ENCODE measurements at regions not wholly inside any gene's neighbourhood (a gene's known extent, or its start where the extent isn't known, plus 50 kb on each side); places are given as distances from the start of the nearest gene placed in this dataset.

DNA sequence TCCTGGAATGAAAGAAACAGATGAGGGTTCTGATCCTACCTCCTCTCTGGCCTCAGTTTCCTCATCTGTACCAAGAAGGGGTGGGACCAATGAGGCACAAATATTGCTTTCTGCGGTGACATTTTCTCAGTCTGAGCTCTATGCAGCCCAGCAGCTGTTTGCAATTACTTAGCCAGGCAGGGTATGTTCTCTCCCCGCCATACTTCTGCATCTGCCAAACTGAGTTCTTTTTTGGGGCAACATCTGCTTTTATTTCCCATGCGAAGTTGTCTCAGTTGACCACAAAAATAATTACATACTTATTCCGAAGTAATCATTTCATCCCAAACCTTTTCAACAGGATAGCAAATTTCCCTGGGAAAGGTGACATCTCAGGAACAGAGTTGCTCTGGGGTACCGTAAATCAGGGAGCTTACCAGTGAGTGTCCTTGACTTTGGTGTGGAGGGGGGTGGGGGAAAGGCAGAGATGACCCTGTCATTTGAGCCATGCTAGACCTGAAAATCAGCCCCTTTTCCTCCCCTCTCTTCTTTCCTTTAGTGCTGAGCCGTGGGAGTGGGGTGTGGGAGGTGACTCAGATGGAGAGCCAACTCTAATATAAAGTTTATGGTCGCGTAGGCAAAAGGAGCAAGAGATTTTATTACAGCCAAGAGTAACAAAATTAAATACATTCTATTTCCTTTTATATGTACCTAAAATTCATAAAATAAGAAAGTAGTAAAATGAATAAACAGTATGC, 165.7 kb upstream of the KL start:
- ATAC-seq (no peak), DNase-seq (no peak)
- H3K27ac ChIP-seq: peak overlapping the region in 2 of 12 donors; percentile 30 to 35
- no peaks in the 10 kb centered on the region for H3K36me3 ChIP-seq
- H3K27me3 ChIP-seq: no peaks in the 10 kb centered on the region
- H3K9me3 ChIP-seq: no peaks in the 10 kb centered on the region
- WGBS, 4 donors: 85 to 91% (median 88%) methylated on average over 8 of the region's 8 CpGs
- TF ChIP-seq, protein P1, sequence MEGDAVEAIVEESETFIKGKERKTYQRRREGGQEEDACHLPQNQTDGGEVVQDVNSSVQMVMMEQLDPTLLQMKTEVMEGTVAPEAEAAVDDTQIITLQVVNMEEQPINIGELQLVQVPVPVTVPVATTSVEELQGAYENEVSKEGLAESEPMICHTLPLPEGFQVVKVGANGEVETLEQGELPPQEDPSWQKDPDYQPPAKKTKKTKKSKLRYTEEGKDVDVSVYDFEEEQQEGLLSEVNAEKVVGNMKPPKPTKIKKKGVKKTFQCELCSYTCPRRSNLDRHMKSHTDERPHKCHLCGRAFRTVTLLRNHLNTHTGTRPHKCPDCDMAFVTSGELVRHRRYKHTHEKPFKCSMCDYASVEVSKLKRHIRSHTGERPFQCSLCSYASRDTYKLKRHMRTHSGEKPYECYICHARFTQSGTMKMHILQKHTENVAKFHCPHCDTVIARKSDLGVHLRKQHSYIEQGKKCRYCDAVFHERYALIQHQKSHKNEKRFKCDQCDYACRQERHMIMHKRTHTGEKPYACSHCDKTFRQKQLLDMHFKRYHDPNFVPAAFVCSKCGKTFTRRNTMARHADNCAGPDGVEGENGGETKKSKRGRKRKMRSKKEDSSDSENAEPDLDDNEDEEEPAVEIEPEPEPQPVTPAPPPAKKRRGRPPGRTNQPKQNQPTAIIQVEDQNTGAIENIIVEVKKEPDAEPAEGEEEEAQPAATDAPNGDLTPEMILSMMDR (IDR thresholded peaks at IDR 0.05): no peak
- TF ChIP-seq POLR2A (IDR thresholded peaks at IDR 0.05): no peak
- intact Hi-C loops (cut with DNase I): no loop called here
- H3K4me1 ChIP-seq: peaks cover 0 to 28% (median 9%) of the 10 kb centered on the region in 12 donors
- no peak overlapping the region for H3K4me3 ChIP-seq

DNA sequence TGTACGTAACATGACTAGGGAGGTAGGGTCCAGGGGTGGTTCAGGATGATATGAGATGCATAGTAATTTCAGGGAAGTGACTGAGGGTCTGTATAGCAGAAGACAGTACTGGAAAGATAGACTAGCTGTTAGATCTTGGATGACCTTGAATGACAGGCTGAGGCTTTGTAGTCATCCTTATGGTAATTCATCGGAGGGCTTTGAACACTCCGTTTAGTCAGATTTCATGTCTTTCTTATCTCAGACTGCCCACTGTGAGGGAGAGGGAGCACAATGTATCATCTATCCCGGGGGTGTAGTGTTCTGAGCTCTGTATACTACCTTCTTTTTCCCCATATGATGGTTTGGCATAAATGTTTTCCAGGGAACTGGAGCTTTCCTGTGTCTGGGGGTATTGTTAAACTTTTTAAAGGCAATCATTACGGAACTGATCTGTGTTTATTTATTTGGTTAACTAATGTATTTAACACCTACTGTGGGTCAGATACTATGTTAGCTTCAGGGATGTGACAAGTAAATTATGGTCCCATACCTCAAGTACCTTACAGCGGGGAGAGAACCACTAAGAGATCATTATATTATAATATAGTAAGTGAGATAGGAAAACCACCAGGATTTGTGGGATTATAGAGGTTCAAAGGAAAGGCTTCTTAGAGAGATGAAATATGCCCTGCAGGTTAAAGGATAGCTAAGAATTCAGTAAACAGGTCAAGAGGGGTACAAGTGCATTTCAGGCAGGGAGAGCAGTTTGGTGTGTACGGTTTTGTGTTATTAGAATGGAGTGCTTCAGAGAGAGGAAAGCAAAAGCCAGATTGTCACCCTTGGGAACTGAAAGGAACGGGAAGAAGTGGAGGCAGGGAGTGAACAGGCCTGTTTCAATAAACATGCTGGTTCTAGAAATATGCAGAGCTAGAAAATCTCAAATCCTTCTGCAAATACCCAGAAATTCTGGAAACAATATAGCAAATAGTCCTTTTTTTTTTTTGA, 164.8 kb upstream of the KL start:
- DNase-seq: no peak
- no peak overlapping the region for H3K4me3 ChIP-seq
- no peaks in the 10 kb centered on the region for H3K9me3 ChIP-seq
- no peaks in the 10 kb centered on the region for H3K27me3 ChIP-seq
- TF ChIP-seq POLR2A (IDR thresholded peaks at IDR 0.05): no peak
- TF ChIP-seq, protein P1 (IDR thresholded peaks at IDR 0.05): no peak
- no peak for ATAC-seq
- intact Hi-C loops (cut with DNase I): no loop called here
- H3K27ac ChIP-seq: peak overlapping the region in 5 of 12 donors; percentile 1 to 37 (median 26)
- H3K4me1 ChIP-seq: peaks cover 0 to 28% (median 9%) of the 10 kb centered on the region in 12 donors
- no peaks in the 10 kb centered on the region for H3K36me3 ChIP-seq
- 69 to 77% (median 74%) methylated on average over 8 of the region's 8 CpGs for WGBS, 4 donors

DNA sequence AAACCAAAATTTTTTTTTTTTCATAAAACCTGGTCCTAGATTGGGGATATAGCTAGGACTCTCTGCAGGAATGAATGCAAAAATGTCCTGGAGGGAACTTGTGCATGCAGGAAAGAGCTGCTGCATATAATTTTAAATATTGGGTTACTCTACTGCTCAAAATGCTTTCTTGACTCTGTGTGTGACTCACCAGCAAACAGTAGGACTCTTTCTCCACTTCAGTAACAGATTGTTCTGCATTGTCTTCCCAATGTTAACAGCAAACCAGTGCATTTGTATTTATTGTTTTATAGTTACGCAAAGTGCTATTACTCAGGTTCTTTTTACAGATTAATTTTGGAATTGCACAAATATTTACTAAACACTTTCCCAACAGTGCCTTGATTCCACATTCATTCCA, 163.7 kb upstream of the KL start:
- no peak for TF ChIP-seq POLR2A (IDR thresholded peaks at IDR 0.05)
- TF ChIP-seq, protein P1 (IDR thresholded peaks at IDR 0.05): no peak
- H3K27ac ChIP-seq: peak overlapping the region in 2 of 12 donors; percentile 12 to 30
- no peaks in the 10 kb centered on the region for H3K27me3 ChIP-seq
- no peaks in the 10 kb centered on the region for H3K9me3 ChIP-seq
- intact Hi-C loops (cut with DNase I): no loop called here
- 89 to 99% (median 95%) methylated on average over 1 of the region's 1 CpG for WGBS, 4 donors
- H3K4me3 ChIP-seq: no peak overlapping the region
- H3K36me3 ChIP-seq: no peaks in the 10 kb centered on the region
- no peak for ATAC-seq
- H3K4me1 ChIP-seq: peaks cover 0 to 28% (median 9%) of the 10 kb centered on the region in 12 donors
- no peak for DNase-seq

DNA sequence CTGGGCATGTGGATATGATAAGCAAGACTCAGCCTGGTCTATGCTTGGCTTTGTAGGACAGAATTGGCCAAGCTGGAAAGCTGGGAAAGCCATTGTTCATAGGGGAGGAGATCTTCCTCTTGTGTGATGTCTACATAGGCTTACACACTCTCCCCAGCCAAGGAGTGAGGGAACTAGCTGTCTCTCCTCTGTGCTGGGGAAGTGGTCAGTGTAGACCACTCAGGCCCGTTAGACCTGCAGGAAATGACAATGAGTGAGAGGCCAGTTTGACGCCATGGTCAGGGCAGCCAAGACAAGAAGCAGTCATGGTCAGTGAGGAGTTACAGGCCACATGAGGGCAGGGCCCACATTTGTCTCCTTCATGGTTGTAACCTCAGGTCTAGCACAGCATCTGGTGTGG, 159.1 kb upstream of the KL start:
- Histone ChIP-seq H3K36me3 (no peaks in the 10 kb centered on the region), H3K27ac (no peak overlapping the region), H3K9me3 (peaks cover 0 to 16% (median 11%) of the 10 kb centered on the region in 12 donors), H3K4me1 (peaks cover 0 to 4% (median 0%) of the 10 kb centered on the region in 12 donors), H3K4me3 (no peak overlapping the region), H3K27me3 (no peaks in the 10 kb centered on the region)
- ATAC-seq (no peak), DNase-seq (no peak)
- intact Hi-C loops (cut with DNase I): no loop called here
- TF ChIP-seq, protein P1 (IDR thresholded peaks at IDR 0.05): no peak
- no peak for TF ChIP-seq POLR2A (IDR thresholded peaks at IDR 0.05)
- WGBS, 4 donors: 83 to 90% (median 85%) methylated on average over 2 of the region's 2 CpGs

All from heart left ventricle (tissue), 16 donors.